Endothelial cell (in vitro differentiated cells): ENCODE measurements at regions not wholly inside any gene's neighbourhood (a gene's known extent, or its start where the extent isn't known, plus 50 kb on each side); places are given as distances from the start of the nearest gene placed in this dataset.
"Not testable (repeated sequence)": the region's sequence is repeated elsewhere in the genome, so short reads cannot be mapped to it uniquely, and the experiment has no call there.

Experiments used
- DNase-seq: peaks from one replicate; pipeline ENCODE4 v3.0.0; 2021; ENCODE audit warnings: low spot score
- H3K27ac Mint-ChIP-seq: one replicate; pipeline ENCODE4 v1.8.0; 2021; ENCODE audit warnings: mixed read lengths, inconsistent platforms; ENCODE audit not compliant: unreplicated experiment
- H3K27me3 Mint-ChIP-seq: one replicate; pipeline ENCODE4 v1.8.0; 2021; ENCODE audit warnings: mild to moderate bottlenecking, moderate library complexity, mixed read lengths, inconsistent platforms; ENCODE audit not compliant: unreplicated experiment
- H3K36me3 Mint-ChIP-seq: one replicate; pipeline ENCODE4 v1.8.0; 2021; ENCODE audit warnings: mild to moderate bottlenecking, low read depth, mixed read lengths, inconsistent platforms; ENCODE audit not compliant: unreplicated experiment
- H3K4me1 Mint-ChIP-seq: one replicate; pipeline ENCODE4 v1.8.0; 2021; ENCODE audit warnings: mild to moderate bottlenecking, mixed read lengths, inconsistent platforms; ENCODE audit not compliant: unreplicated experiment
- H3K4me3 Mint-ChIP-seq: one replicate; pipeline ENCODE4 v1.8.0; 2021; ENCODE audit warnings: mild to moderate bottlenecking, mixed read lengths, inconsistent platforms; ENCODE audit not compliant: unreplicated experiment
- H3K9me3 Mint-ChIP-seq: one replicate; pipeline ENCODE4 v1.8.0; 2021; ENCODE audit warnings: mixed read lengths, inconsistent platforms; ENCODE audit not compliant: unreplicated experiment
- TF ChIP-seq, protein P1 (sequence below): fragments of 200-600 bp; sonication (generic); IDR thresholded peaks from one replicate; pipeline ENCODE4 v1.5.0; 2021; ENCODE audit warnings: antibody characterized with exemption; ENCODE audit not compliant: unreplicated experiment

DNA sequence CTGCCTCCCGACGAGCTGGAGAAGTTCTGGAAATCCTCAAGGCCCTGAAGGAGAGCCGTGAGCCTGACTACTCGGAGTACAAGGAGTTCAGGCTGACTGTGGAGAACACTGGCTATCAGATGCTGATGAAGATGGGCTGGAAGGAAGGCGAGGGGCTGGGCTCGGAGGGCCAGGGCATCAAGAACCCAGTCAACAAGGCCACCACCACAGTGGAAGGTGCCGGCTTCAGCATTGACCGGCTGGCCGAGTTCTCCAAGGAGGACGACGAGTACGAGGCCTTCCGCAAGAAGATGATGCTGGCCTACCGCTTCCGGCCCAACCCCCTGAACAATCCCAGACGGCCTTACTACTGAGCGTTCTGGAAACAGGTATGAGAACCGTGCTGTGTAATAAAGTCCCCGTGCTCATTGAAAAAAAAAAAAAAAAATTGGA is 366.1 kb upstream of the ATXN7L3B start:
- TF ChIP-seq, protein P1, sequence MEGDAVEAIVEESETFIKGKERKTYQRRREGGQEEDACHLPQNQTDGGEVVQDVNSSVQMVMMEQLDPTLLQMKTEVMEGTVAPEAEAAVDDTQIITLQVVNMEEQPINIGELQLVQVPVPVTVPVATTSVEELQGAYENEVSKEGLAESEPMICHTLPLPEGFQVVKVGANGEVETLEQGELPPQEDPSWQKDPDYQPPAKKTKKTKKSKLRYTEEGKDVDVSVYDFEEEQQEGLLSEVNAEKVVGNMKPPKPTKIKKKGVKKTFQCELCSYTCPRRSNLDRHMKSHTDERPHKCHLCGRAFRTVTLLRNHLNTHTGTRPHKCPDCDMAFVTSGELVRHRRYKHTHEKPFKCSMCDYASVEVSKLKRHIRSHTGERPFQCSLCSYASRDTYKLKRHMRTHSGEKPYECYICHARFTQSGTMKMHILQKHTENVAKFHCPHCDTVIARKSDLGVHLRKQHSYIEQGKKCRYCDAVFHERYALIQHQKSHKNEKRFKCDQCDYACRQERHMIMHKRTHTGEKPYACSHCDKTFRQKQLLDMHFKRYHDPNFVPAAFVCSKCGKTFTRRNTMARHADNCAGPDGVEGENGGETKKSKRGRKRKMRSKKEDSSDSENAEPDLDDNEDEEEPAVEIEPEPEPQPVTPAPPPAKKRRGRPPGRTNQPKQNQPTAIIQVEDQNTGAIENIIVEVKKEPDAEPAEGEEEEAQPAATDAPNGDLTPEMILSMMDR: no peak
- H3K4me3 Mint-ChIP-seq: no peak overlapping the region
- no peak for DNase-seq
- no peaks in the 10 kb centered on the region for H3K4me1 Mint-ChIP-seq
- no peaks in the 10 kb centered on the region for H3K9me3 Mint-ChIP-seq
- no peaks in the 10 kb centered on the region for H3K36me3 Mint-ChIP-seq
- no peak overlapping the region for H3K27ac Mint-ChIP-seq
- no peaks in the 10 kb centered on the region for H3K27me3 Mint-ChIP-seq

DNA sequence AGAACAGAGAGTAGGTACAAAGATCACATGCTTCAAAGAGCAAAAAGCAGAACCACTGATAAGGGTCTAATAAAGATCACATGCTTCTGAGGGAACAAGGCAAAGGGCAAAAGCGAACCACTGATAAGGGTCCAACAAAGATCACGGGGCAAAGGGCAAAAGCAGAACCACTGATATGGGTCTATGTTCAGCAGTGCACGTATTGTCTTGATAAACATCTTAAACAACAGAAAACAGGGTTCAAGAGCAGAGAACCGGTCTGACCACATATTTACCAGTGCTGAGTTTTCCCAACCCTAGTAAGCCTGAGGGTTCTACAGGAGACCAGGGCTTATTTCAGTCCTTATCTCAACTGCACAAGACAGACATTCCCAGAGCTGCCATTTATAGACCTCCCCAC is 362.7 kb upstream of the ATXN7L3B start:
- H3K4me3 Mint-ChIP-seq, H3K36me3 Mint-ChIP-seq, H3K27me3 Mint-ChIP-seq, H3K9me3 Mint-ChIP-seq, DNase-seq, H3K4me1 Mint-ChIP-seq, H3K27ac Mint-ChIP-seq: not testable (repeated sequence)

DNA sequence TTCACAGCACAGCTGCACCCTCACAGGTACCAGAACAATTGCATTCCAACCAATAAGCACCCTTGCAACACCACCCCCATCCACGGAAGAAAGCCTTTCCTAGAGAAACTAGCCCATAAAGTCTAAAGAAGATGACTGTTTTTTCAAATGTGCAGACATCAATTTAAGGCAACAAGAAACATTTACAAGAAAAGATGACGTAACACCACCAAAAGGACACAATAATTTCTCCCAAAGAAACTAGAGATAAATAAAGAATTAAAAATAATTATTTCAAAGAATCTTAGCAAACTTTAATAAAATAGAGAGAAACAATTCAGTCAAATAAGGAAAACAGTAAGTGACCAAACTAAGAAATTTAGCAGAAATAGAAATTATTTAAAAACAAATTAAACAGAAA is 352.3 kb upstream of the ATXN7L3B start:
- H3K36me3 Mint-ChIP-seq: no peaks in the 10 kb centered on the region
- DNase-seq: no peak
- H3K27me3 Mint-ChIP-seq: peaks cover 3% of the 10 kb centered on the region
- TF ChIP-seq, protein P1: no peak
- no peaks in the 10 kb centered on the region for H3K4me1 Mint-ChIP-seq
- H3K9me3 Mint-ChIP-seq: no peaks in the 10 kb centered on the region
- H3K27ac Mint-ChIP-seq: no peak overlapping the region
- H3K4me3 Mint-ChIP-seq: no peak overlapping the region

DNA sequence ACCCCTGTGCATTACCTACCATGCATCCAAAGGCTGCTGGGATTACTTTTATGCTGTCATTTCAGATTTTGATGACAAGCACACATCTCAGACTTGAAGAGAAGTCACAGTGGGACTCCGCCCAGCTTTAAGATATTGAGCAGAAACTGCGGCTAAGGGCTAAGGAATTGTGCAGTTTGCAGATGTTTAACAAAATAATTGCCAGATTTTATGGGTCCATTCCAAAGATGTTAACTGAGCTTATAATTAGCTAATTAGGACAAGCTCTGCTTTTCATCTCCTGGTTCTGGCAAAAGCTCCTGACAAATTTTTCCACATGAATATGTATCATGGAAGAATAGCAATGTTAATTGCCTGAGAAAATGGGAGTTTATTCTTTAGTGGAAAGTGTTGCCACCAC is 344.4 kb upstream of the ATXN7L3B start:
- Mint-ChIP-seq H3K9me3 (no peaks in the 10 kb centered on the region), H3K4me3 (no peak overlapping the region), H3K27ac (no peak overlapping the region), H3K4me1 (no peaks in the 10 kb centered on the region), H3K36me3 (no peaks in the 10 kb centered on the region), H3K27me3 (peaks cover 1% of the 10 kb centered on the region)
- DNase-seq: no peak
- TF ChIP-seq, protein P1: no peak

DNA sequence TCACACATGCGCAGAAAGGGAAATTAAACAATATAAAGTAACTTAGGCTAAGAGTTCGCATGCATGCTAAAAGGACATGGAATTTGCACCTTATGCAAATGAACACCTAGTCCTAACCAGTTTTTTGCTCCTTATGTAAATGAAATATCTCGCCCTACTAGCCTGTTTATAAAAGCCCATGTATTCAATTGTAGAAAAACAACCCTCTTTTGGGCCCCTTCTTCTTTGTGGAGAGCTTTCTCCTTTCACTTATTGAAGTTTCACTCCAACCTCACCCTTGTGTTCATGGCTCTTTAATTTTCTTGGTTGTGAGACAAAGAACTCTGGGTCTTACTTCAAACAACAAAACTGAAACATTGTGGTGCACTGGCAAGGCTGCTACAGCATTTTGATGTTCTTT is 333.4 kb upstream of the ATXN7L3B start:
- H3K27ac Mint-ChIP-seq: no peak overlapping the region
- TF ChIP-seq, protein P1: no peak
- H3K4me1 Mint-ChIP-seq: no peaks in the 10 kb centered on the region
- no peak overlapping the region for H3K4me3 Mint-ChIP-seq
- no peaks in the 10 kb centered on the region for H3K36me3 Mint-ChIP-seq
- no peaks in the 10 kb centered on the region for H3K9me3 Mint-ChIP-seq
- H3K27me3 Mint-ChIP-seq: peaks cover 1% of the 10 kb centered on the region
- no peak for DNase-seq
